H9 (cell line): ENCODE measurements at regions not wholly inside any gene's neighbourhood (a gene's known extent, or its start where the extent isn't known, plus 50 kb on each side); places are given as distances from the start of the nearest gene placed in this dataset.
"Not testable (repeated sequence)": the region's sequence is repeated elsewhere in the genome, so short reads cannot be mapped to it uniquely, and the experiment has no call there.

Experiments used
- DNase-seq: peaks from one replicate; pipeline ENCODE4 v3.0.0-alpha.2; 2017
- H2AFZ ChIP-seq: one replicate; pipeline ENCODE4 v1.6.1; 2013; ENCODE audit warnings: mild to moderate bottlenecking, low read length, control low read depth, moderate library complexity
- H2AK5ac ChIP-seq: 2 replicates; pipeline ENCODE4 v1.6.1; 2013; ENCODE audit warnings: low read length, control low read depth, mixed read lengths; ENCODE audit not compliant: insufficient read length
- H2BK120ac ChIP-seq: one replicate; pipeline ENCODE4 v1.6.1; 2013; ENCODE audit warnings: low read depth, mild to moderate bottlenecking, low read length, control low read depth, inconsistent platforms; ENCODE audit not compliant: poor library complexity, severe bottlenecking
- H2BK12ac ChIP-seq: 2 replicates; pipeline ENCODE4 v1.6.1; 2013; ENCODE audit warnings: low read length, control low read depth, mixed read lengths, low read depth; ENCODE audit not compliant: insufficient read length
- H2BK15ac ChIP-seq: 2 replicates; pipeline ENCODE4 v1.6.1; 2013; ENCODE audit warnings: low read depth, low read length, control low read depth
- H2BK20ac ChIP-seq: one replicate; pipeline ENCODE4 v1.6.1; 2013; ENCODE audit warnings: low read depth, mild to moderate bottlenecking, low read length, control low read depth, inconsistent platforms; ENCODE audit not compliant: poor library complexity, severe bottlenecking
- H2BK5ac ChIP-seq: 2 replicates; pipeline ENCODE4 v1.6.1; 2013; ENCODE audit warnings: low read length, control low read depth, mixed read lengths; ENCODE audit not compliant: insufficient read length
- H3K14ac ChIP-seq: 2 replicates; pipeline ENCODE4 v1.6.1; 2013; ENCODE audit warnings: low read length, control low read depth; ENCODE audit not compliant: insufficient read depth
- H3K18ac ChIP-seq: 2 replicates; pipeline ENCODE4 v1.6.1; 2013; ENCODE audit warnings: low read depth, mild to moderate bottlenecking, mixed read lengths, low read length, control low read depth; ENCODE audit not compliant: insufficient read length
- H3K23ac ChIP-seq: 2 replicates; pipeline ENCODE4 v1.6.1; 2013; ENCODE audit warnings: low read length, control low read depth, mixed read lengths, low read depth; ENCODE audit not compliant: insufficient read length
- H3K23me2 ChIP-seq: 2 replicates; pipeline ENCODE4 v1.6.1; 2013; ENCODE audit warnings: low read depth, mild to moderate bottlenecking, mixed read lengths, low read length, control low read depth; ENCODE audit not compliant: insufficient read length, poor library complexity, severe bottlenecking
- H3K27ac ChIP-seq: 2 replicates; pipeline ENCODE4 v1.5.1; 2013; ENCODE audit warnings: low read length, control low read depth, mixed read lengths, low read depth; ENCODE audit not compliant: insufficient read length
- H3K27me3 ChIP-seq: 2 replicates; pipeline ENCODE4 v1.6.1; 2013; ENCODE audit warnings: low read length, control low read depth, inconsistent platforms; ENCODE audit not compliant: insufficient read depth
- H3K4ac ChIP-seq: 2 replicates; pipeline ENCODE4 v1.6.1; 2013; ENCODE audit warnings: low read depth, mild to moderate bottlenecking, control low read depth, inconsistent platforms, low read length, moderate library complexity
- H3K4me1 ChIP-seq: 2 replicates; pipeline ENCODE4 v1.6.1; 2013; ENCODE audit warnings: low read length, control low read depth, inconsistent platforms; ENCODE audit not compliant: insufficient read depth
- H3K4me2 ChIP-seq: 2 replicates; pipeline ENCODE4 v1.6.1; 2013; ENCODE audit warnings: low read length, control low read depth, mixed read lengths; ENCODE audit not compliant: insufficient read length, insufficient read depth
- H3K56ac ChIP-seq: 2 replicates; pipeline ENCODE4 v1.6.1; 2013; ENCODE audit warnings: low read depth, mild to moderate bottlenecking, mixed read lengths, low read length, control low read depth; ENCODE audit not compliant: insufficient read length
- H3K79me1 ChIP-seq: 2 replicates; pipeline ENCODE4 v1.6.1; 2013; ENCODE audit warnings: low read depth, mild to moderate bottlenecking, moderate library complexity, low read length, control low read depth, inconsistent platforms; ENCODE audit not compliant: insufficient read depth, poor library complexity, severe bottlenecking
- H3K79me2 ChIP-seq: 2 replicates; pipeline ENCODE4 v1.6.1; 2013; ENCODE audit warnings: low read length, control low read depth, inconsistent platforms; ENCODE audit not compliant: insufficient read depth
- H3K9ac ChIP-seq: 2 replicates; pipeline ENCODE4 v1.6.1; 2013; ENCODE audit warnings: low read length, control low read depth, mixed read lengths; ENCODE audit not compliant: insufficient read length; ENCODE audit errors: extremely low read depth
- H3K9me3 ChIP-seq: one replicate; pipeline ENCODE4 v1.6.1; 2013; ENCODE audit warnings: low read depth, low read length, inconsistent platforms; ENCODE audit not compliant: control insufficient read depth
- H3T11ph ChIP-seq: one replicate; pipeline ENCODE4 v1.6.1; 2013; ENCODE audit warnings: mild to moderate bottlenecking, low read length, control low read depth, inconsistent platforms
- H4K20me1 ChIP-seq: one replicate; pipeline ENCODE4 v1.6.1; 2013; ENCODE audit not compliant: control insufficient read depth, insufficient read length, insufficient read depth
- H4K5ac ChIP-seq: 2 replicates; pipeline ENCODE4 v1.6.1; 2013; ENCODE audit warnings: low read depth, mild to moderate bottlenecking, mixed read lengths, low read length, control low read depth; ENCODE audit not compliant: insufficient read length
- H4K8ac ChIP-seq: replicated peaks from 2 replicates; pipeline ENCODE4 v1.6.1; 2013; ENCODE audit warnings: low read length, control low read depth, mixed read lengths, low read depth; ENCODE audit not compliant: insufficient read length
- H4K91ac ChIP-seq: 2 replicates; pipeline ENCODE4 v1.6.1; 2013; ENCODE audit warnings: low read depth, mild to moderate bottlenecking, moderate library complexity, mixed read lengths, low read length, control low read depth; ENCODE audit not compliant: insufficient read length
- H3K27ac Mint-ChIP-seq, 3 experiments: 2 replicates in 2 of 3; 3 replicates in 1 of 3; pipeline ENCODE4 v1.8.0; 2020 to 2021; ENCODE audit warnings: mixed read lengths in 3 of 3, mild to moderate bottlenecking in 1 of 3, moderate library complexity in 1 of 3
- H3K27me3 Mint-ChIP-seq: 2 replicates; pipeline ENCODE4 v1.8.0; 2021; ENCODE audit warnings: low read depth, mild to moderate bottlenecking, moderate library complexity, mixed read lengths
- H3K36me3 Mint-ChIP-seq, 3 experiments: 2 replicates in 2 of 3; 3 replicates in 1 of 3; pipeline ENCODE4 v1.8.0; 2020 to 2021; ENCODE audit warnings: low read depth in 3 of 3, mixed read lengths in 3 of 3; ENCODE audit not compliant: insufficient read depth in 1 of 3
- H3K4me1 Mint-ChIP-seq, 2 experiments: 2 replicates each; pipeline ENCODE4 v1.8.0; 2020; ENCODE audit warnings: mixed read lengths in 2 of 2
- H3K4me3 Mint-ChIP-seq, 2 experiments: 2 replicates in 1 of 2; 3 replicates in 1 of 2; pipeline ENCODE4 v1.8.0; 2020 to 2021; ENCODE audit warnings: mild to moderate bottlenecking in 2 of 2, mixed read lengths in 2 of 2, moderate library complexity in 1 of 2
- H3K9me3 Mint-ChIP-seq, 2 experiments: 2 replicates in 1 of 2; 3 replicates in 1 of 2; pipeline ENCODE4 v1.8.0; 2020; ENCODE audit warnings: mild to moderate bottlenecking in 2 of 2, mixed read lengths in 2 of 2, moderate library complexity in 1 of 2
- WGBS: extraction: QIAGEN DNeasy Blood & Tissue Kit; methylation state at CpG from one replicate; pipeline ENCODE4 v1.1.7; 2013; ENCODE audit warnings: missing lambda C conversion rate, low lambda C conversion rate, mixed read lengths; ENCODE audit not compliant: insufficient read length; ENCODE audit errors: extremely low coverage; 5-methylcytosine and 5-hydroxymethylcytosine counted together

- H3K56ac ChIP-seq, H2BK5ac ChIP-seq, H3K4ac ChIP-seq, H2BK20ac ChIP-seq, H2BK120ac ChIP-seq, H3K27ac Mint-ChIP-seq, H3K9ac ChIP-seq, H3K4me1 ChIP-seq, H2BK12ac ChIP-seq, H3K27me3 Mint-ChIP-seq, H2AFZ ChIP-seq, H3K36me3 Mint-ChIP-seq, H3K27ac ChIP-seq, H4K8ac ChIP-seq, H3K23ac ChIP-seq, H3K9me3 ChIP-seq, H4K91ac ChIP-seq, H2BK15ac ChIP-seq, H3T11ph ChIP-seq, H3K4me1 Mint-ChIP-seq, H3K4me2 ChIP-seq, H3K4me3 Mint-ChIP-seq, H3K14ac ChIP-seq, H3K18ac ChIP-seq, DNase-seq, H3K79me1 ChIP-seq, H3K79me2 ChIP-seq, H2AK5ac ChIP-seq, H3K27me3 ChIP-seq, H4K20me1 ChIP-seq, H3K23me2 ChIP-seq, H4K5ac ChIP-seq: not testable (repeated sequence)
- H3K9me3 Mint-ChIP-seq = peaks cover 9 to 18% of the 10 kb centered on the region in 2 experiments
- no CpG with 5 or more reads among the region's 5 CpGs for WGBS
Observed at GRCh38 chr15:20045165-20045564, 496.4 kb downstream of the GOLGA6L6 start.

DNA sequence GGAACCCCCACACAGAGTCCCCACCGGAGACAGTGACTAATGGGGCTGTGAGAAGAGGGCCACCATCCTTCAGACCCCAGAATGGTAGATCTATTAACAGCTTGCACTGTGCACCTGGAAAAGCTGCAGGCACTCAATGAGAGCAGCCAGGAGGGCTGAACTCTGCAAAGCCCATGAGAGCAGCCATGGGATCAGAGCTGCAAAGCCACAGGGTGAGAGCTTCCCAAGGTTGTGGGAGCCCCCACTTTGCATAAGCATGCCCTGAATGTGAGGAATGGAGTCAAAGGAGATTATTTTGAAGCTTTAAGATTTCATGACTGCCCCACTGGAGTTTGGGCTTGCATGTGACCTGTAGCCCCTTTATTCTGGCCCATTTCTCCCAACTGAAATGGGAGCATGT is 500.9 kb downstream of the GOLGA6L6 start:
- not testable (repeated sequence) for H3K4me1 ChIP-seq, H3K27ac ChIP-seq, H4K91ac ChIP-seq, H2BK5ac ChIP-seq, DNase-seq, H3K27me3 Mint-ChIP-seq, H3T11ph ChIP-seq, H2BK12ac ChIP-seq, H2AFZ ChIP-seq, H3K27me3 ChIP-seq, H3K4me3 Mint-ChIP-seq, H3K9ac ChIP-seq, H4K8ac ChIP-seq, H3K56ac ChIP-seq, H3K4me1 Mint-ChIP-seq, H3K79me2 ChIP-seq, H3K18ac ChIP-seq, H2BK20ac ChIP-seq, H3K23ac ChIP-seq, H3K23me2 ChIP-seq, H4K20me1 ChIP-seq, H3K4ac ChIP-seq, H4K5ac ChIP-seq, H3K4me2 ChIP-seq, H2BK120ac ChIP-seq, H3K36me3 Mint-ChIP-seq, H2AK5ac ChIP-seq, H3K27ac Mint-ChIP-seq, H3K14ac ChIP-seq, H3K79me1 ChIP-seq, H3K9me3 ChIP-seq, H2BK15ac ChIP-seq
- no CpG with 5 or more reads among the region's 1 CpG for WGBS
- H3K9me3 Mint-ChIP-seq = peaks cover 20 to 23% of the 10 kb centered on the region in 2 experiments
